KG1 (cell line): ENCODE measurements at regions not wholly inside any gene's neighbourhood (a gene's known extent, or its start where the extent isn't known, plus 50 kb on each side); places are given as distances from the start of the nearest gene placed in this dataset.
"Not testable (repeated sequence)": the region's sequence is repeated elsewhere in the genome, so short reads cannot be mapped to it uniquely, and the experiment has no call there.

Source experiments
- DNase-seq: peaks from one replicate; lab custom pipeline; 2025; lab: John Stamatoyannopoulos, UW

GRCh38 chrX:67213686-67214085 is 330.1 kb upstream of the AR start:
- DNase-seq: not testable (repeated sequence)

GRCh38 chrX:67207912-67208311 is 335.9 kb upstream of the AR start:
- no peak for DNase-seq

GRCh38 chrX:67159437-67159836 is 384.4 kb upstream of the AR start:
- DNase-seq: no peak

GRCh38 chrX:67114635-67115034 is 429.2 kb upstream of the AR start:
- DNase-seq: no peak

- DNase-seq: no peak
Observed at GRCh38 chrX:67105758-67106116, 438.1 kb upstream of the AR start.

- DNase-seq: no peak
Observed at GRCh38 chrX:67104982-67105757, 438.7 kb upstream of the AR start.

- no peak for DNase-seq
Observed at GRCh38 chrX:67100031-67100884, 443.6 kb upstream of the AR start.

- DNase-seq: no peak
Observed at GRCh38 chrX:67094061-67094460, 449.8 kb upstream of the AR start.

GRCh38 chrX:67050760-67051159 is 411.9 kb upstream of the EDA2R start:
- DNase-seq: no peak

- DNase-seq: no peak
Observed at GRCh38 chrX:67044866-67045265, 406.0 kb upstream of the EDA2R start.

- no peak for DNase-seq
Observed at GRCh38 chrX:67044029-67044653, 405.3 kb upstream of the EDA2R start.

- DNase-seq: no peak
Observed at GRCh38 chrX:67004451-67004850, 365.6 kb upstream of the EDA2R start.

- no peak for DNase-seq
Observed at GRCh38 chrX:66994729-66995128, 355.9 kb upstream of the EDA2R start.

- DNase-seq: not testable (repeated sequence)
Observed at GRCh38 chrX:66992077-66992476, 353.2 kb upstream of the EDA2R start.

GRCh38 chrX:66988331-66988730 is 349.5 kb upstream of the EDA2R start:
- no peak for DNase-seq

GRCh38 chrX:66961665-66962064 is 322.8 kb upstream of the EDA2R start:
- no peak for DNase-seq

GRCh38 chrX:66931713-66932112 is 292.8 kb upstream of the EDA2R start:
- DNase-seq: no peak

- DNase-seq: not testable (repeated sequence)
Observed at GRCh38 chrX:66930516-66930915, 291.6 kb upstream of the EDA2R start.

- no peak for DNase-seq
Observed at GRCh38 chrX:66920296-66920695, 281.4 kb upstream of the EDA2R start.

- DNase-seq: no peak
Observed at GRCh38 chrX:66919280-66919832, 280.5 kb upstream of the EDA2R start.

GRCh38 chrX:66918511-66918910 is 279.6 kb upstream of the EDA2R start:
- DNase-seq: no peak

- DNase-seq: no peak
Observed at GRCh38 chrX:66915893-66916292, 277.0 kb upstream of the EDA2R start.

- DNase-seq: peak; percentile 0
Observed at GRCh38 chrX:66914080-66914479, 275.2 kb upstream of the EDA2R start.
